Skeletal muscle tissue (tissue), 3 donors: ENCODE measurements at regions not wholly inside any gene's neighbourhood (a gene's known extent, or its start where the extent isn't known, plus 50 kb on each side); places are given as distances from the start of the nearest gene placed in this dataset.
"Not testable (repeated sequence)": the region's sequence is repeated elsewhere in the genome, so short reads cannot be mapped to it uniquely, and the experiment has no call there.

Experiments
- H3K27ac ChIP-seq: one replicate; pipeline ENCODE4 v1.7.0; 2013; ENCODE audit warnings: mild to moderate bottlenecking, low read depth, low read length, inconsistent platforms
- H3K27me3 ChIP-seq, 3 donors: one replicate each; pipeline ENCODE4 v1.7.0; 2013; ENCODE audit warnings: low read length in 3 of 3; ENCODE audit not compliant: control insufficient read depth in 3 of 3, insufficient read depth in 3 of 3
- H3K36me3 ChIP-seq, 3 donors: one replicate each; pipeline ENCODE4 v1.7.0; 2013; ENCODE audit warnings: low read length in 3 of 3; ENCODE audit not compliant: control insufficient read depth in 3 of 3, insufficient read depth in 3 of 3
- H3K4me1 ChIP-seq, 3 donors: one replicate each; pipeline ENCODE4 v1.7.0; 2013; ENCODE audit warnings: low read length in 3 of 3, mild to moderate bottlenecking in 3 of 3; ENCODE audit not compliant: control insufficient read depth in 3 of 3, insufficient read depth in 3 of 3
- H3K4me3 ChIP-seq, 3 donors: one replicate each; pipeline ENCODE4 v1.7.0; 2013; ENCODE audit warnings: low read length in 3 of 3
- H3K9ac ChIP-seq, 3 donors: one replicate each; pipeline ENCODE4 v1.7.0; 2013; ENCODE audit warnings: low read length in 3 of 3, mild to moderate bottlenecking in 3 of 3, moderate library complexity in 2 of 3, low read depth in 1 of 3
- H3K9me3 ChIP-seq, 3 donors: one replicate each; pipeline ENCODE4 v1.7.0; 2013; ENCODE audit warnings: low read length in 3 of 3; ENCODE audit not compliant: control insufficient read depth in 3 of 3
- donor health status: Osteomylitis.

- not testable (repeated sequence) for H3K9ac ChIP-seq, H3K4me3 ChIP-seq, H3K27me3 ChIP-seq, H3K9me3 ChIP-seq, H3K27ac ChIP-seq, H3K4me1 ChIP-seq, H3K36me3 ChIP-seq
Observed at GRCh38 chr3:30323649-30324048, 282.8 kb upstream of the TGFBR2 start.

GRCh38 chr3:30324587-30324986 lies 281.8 kb upstream of the TGFBR2 start:
- no peak overlapping the region for H3K27ac ChIP-seq

GRCh38 chr3:30327976-30328375 lies 278.4 kb upstream of the TGFBR2 start:
- H3K4me1 ChIP-seq, H3K9me3 ChIP-seq, H3K4me3 ChIP-seq, H3K27me3 ChIP-seq, H3K9ac ChIP-seq, H3K27ac ChIP-seq, H3K36me3 ChIP-seq: not testable (repeated sequence)

More at GRCh38 chr3:30324587-30324986, 281.8 kb upstream of the TGFBR2 start:
- no peak overlapping the region for H3K4me3 ChIP-seq
- H3K36me3 ChIP-seq = no peaks in the 10 kb centered on the region
- H3K9ac ChIP-seq = no peak overlapping the region
- no peaks in the 10 kb centered on the region for H3K9me3 ChIP-seq
- no peaks in the 10 kb centered on the region for H3K27me3 ChIP-seq
- H3K4me1 ChIP-seq = no peaks in the 10 kb centered on the region

- not testable (repeated sequence) for H3K4me1 ChIP-seq, H3K27me3 ChIP-seq, H3K9ac ChIP-seq, H3K36me3 ChIP-seq, H3K4me3 ChIP-seq, H3K9me3 ChIP-seq, H3K27ac ChIP-seq
Observed at GRCh38 chr3:30328935-30329334, 277.5 kb upstream of the TGFBR2 start.

GRCh38 chr3:30331519-30331918 lies 274.9 kb upstream of the TGFBR2 start:
- Histone ChIP-seq H3K27ac (no peak overlapping the region), H3K9ac (no peak overlapping the region), H3K36me3 (no peaks in the 10 kb centered on the region), H3K4me1 (no peaks in the 10 kb centered on the region), H3K9me3 (no peaks in the 10 kb centered on the region), H3K4me3 (no peak overlapping the region), H3K27me3 (no peaks in the 10 kb centered on the region)

- H3K36me3 ChIP-seq = no peaks in the 10 kb centered on the region
- H3K4me1 ChIP-seq = no peaks in the 10 kb centered on the region
- H3K4me3 ChIP-seq = no peak overlapping the region
- no peak overlapping the region for H3K9ac ChIP-seq
- no peaks in the 10 kb centered on the region for H3K27me3 ChIP-seq
- no peaks in the 10 kb centered on the region for H3K9me3 ChIP-seq
- no peak overlapping the region for H3K27ac ChIP-seq
Observed at GRCh38 chr3:30332196-30333021, 274.0 kb upstream of the TGFBR2 start.

- no peak overlapping the region for H3K9ac ChIP-seq
- H3K4me3 ChIP-seq = no peak overlapping the region
- no peak overlapping the region for H3K27ac ChIP-seq
- no peaks in the 10 kb centered on the region for H3K27me3 ChIP-seq
- H3K9me3 ChIP-seq = no peaks in the 10 kb centered on the region
- no peaks in the 10 kb centered on the region for H3K4me1 ChIP-seq
- no peaks in the 10 kb centered on the region for H3K36me3 ChIP-seq
Observed at GRCh38 chr3:30333143-30333542, 273.3 kb upstream of the TGFBR2 start.

GRCh38 chr3:30333903-30334302 lies 272.5 kb upstream of the TGFBR2 start:
- no peak overlapping the region for H3K27ac ChIP-seq
- no peak overlapping the region for H3K4me3 ChIP-seq
- H3K9ac ChIP-seq = no peak overlapping the region
- H3K9me3 ChIP-seq = no peaks in the 10 kb centered on the region
- H3K27me3 ChIP-seq = no peaks in the 10 kb centered on the region
- H3K4me1 ChIP-seq = no peaks in the 10 kb centered on the region
- H3K36me3 ChIP-seq = no peaks in the 10 kb centered on the region

- H3K9me3 ChIP-seq = no peaks in the 10 kb centered on the region
- no peaks in the 10 kb centered on the region for H3K36me3 ChIP-seq
- H3K4me1 ChIP-seq = no peaks in the 10 kb centered on the region
- no peak overlapping the region for H3K9ac ChIP-seq
- H3K4me3 ChIP-seq = no peak overlapping the region
- no peaks in the 10 kb centered on the region for H3K27me3 ChIP-seq
- no peak overlapping the region for H3K27ac ChIP-seq
Observed at GRCh38 chr3:30340500-30340899, 265.9 kb upstream of the TGFBR2 start.

- H3K27me3 ChIP-seq = no peaks in the 10 kb centered on the region
- H3K9me3 ChIP-seq = no peaks in the 10 kb centered on the region
- H3K9ac ChIP-seq = no peak overlapping the region
- no peak overlapping the region for H3K27ac ChIP-seq
- no peak overlapping the region for H3K4me3 ChIP-seq
- H3K36me3 ChIP-seq = no peaks in the 10 kb centered on the region
- no peaks in the 10 kb centered on the region for H3K4me1 ChIP-seq
Observed at GRCh38 chr3:30341079-30341478, 265.3 kb upstream of the TGFBR2 start.
